ENCODE measurements at regions not wholly inside any gene's neighbourhood (a gene's known extent, or its start where the extent isn't known, plus 50 kb on each side); places are given as distances from the start of the nearest gene placed in this dataset.

- H3K4me1 Mint-ChIP-seq = no peaks in the 10 kb centered on the region
- 85% methylated on average over 1 of the region's 1 CpG for WGBS (ENCODE audit: insufficient coverage)
- H3K4me1 ChIP-seq (ENCODE audit: control insufficient read depth, insufficient read depth, low read length) = no peaks in the 10 kb centered on the region
- H3K4me3 ChIP-seq (ENCODE audit: low read length) = no peak overlapping the region
- no peak overlapping the region for H3K4me3 Mint-ChIP-seq
- H3K27ac Mint-ChIP-seq = no peak overlapping the region
- no peaks in the 10 kb centered on the region for H3K27me3 Mint-ChIP-seq (ENCODE audit: low read depth in 2 of 2)
- DNase-seq (no peak), ATAC-seq (no peak)
- no peaks in the 10 kb centered on the region for H3K36me3 ChIP-seq (ENCODE audit: control insufficient read depth, insufficient read depth, low read length)
- intact Hi-C loops (cut with micrococcal nuclease) = no loop called here
- H3K9me3 ChIP-seq (ENCODE audit: control insufficient read depth, insufficient read depth, low read length) = peaks cover 2% of the 10 kb centered on the region
- no peak overlapping the region for H3K27ac ChIP-seq (ENCODE audit: low read length)
- H3K36me3 Mint-ChIP-seq = no peaks in the 10 kb centered on the region
- peaks cover 13 to 21% of the 10 kb centered on the region in 2 donors for H3K9me3 Mint-ChIP-seq
- no peak for TF ChIP-seq CTCF (IDR thresholded peaks at IDR 0.05)
- no peaks in the 10 kb centered on the region for H3K27me3 ChIP-seq (ENCODE audit: control insufficient read depth, insufficient read depth, low read length)
Observed at GRCh38 chr5:8981496-8981895, 564.4 kb downstream of the SEMA5A start.

- no peak overlapping the region for H3K27ac Mint-ChIP-seq
- ATAC-seq = no peak
- H3K36me3 Mint-ChIP-seq = peaks cover 6% of the 10 kb centered on the region
- H3K27me3 Mint-ChIP-seq (ENCODE audit: low read depth in 2 of 2) = no peaks in the 10 kb centered on the region
- Histone ChIP-seq H3K36me3 (ENCODE audit: control insufficient read depth, insufficient read depth, low read length) (no peaks in the 10 kb centered on the region), H3K27ac (ENCODE audit: low read length) (no peak overlapping the region), H3K27me3 (ENCODE audit: control insufficient read depth, insufficient read depth, low read length) (no peaks in the 10 kb centered on the region), H3K4me3 (ENCODE audit: low read length) (no peak overlapping the region), H3K4me1 (ENCODE audit: control insufficient read depth, insufficient read depth, low read length) (no peaks in the 10 kb centered on the region), H3K9me3 (ENCODE audit: control insufficient read depth, insufficient read depth, low read length) (peaks cover 2% of the 10 kb centered on the region)
- peaks cover 16 to 28% of the 10 kb centered on the region in 2 donors for H3K9me3 Mint-ChIP-seq
- no peak for TF ChIP-seq CTCF (IDR thresholded peaks at IDR 0.05)
- H3K4me3 Mint-ChIP-seq = no peak overlapping the region
- H3K4me1 Mint-ChIP-seq = no peaks in the 10 kb centered on the region
- 90% methylated on average over 2 of the region's 4 CpGs for WGBS (ENCODE audit: insufficient coverage)
- no peak for DNase-seq
- intact Hi-C loops (cut with micrococcal nuclease) = no loop called here
Observed at GRCh38 chr5:8984386-8984785, 561.5 kb downstream of the SEMA5A start.

Measured in natural killer cell (primary cell).